ENCODE measurements at regions not wholly inside any gene's neighbourhood (a gene's known extent, or its start where the extent isn't known, plus 50 kb on each side); places are given as distances from the start of the nearest gene placed in this dataset.
"Not testable (repeated sequence)": the region's sequence is repeated elsewhere in the genome, so short reads cannot be mapped to it uniquely, and the experiment has no call there.

GRCh38 chr15:81705727-81706126 is 331.7 kb upstream of the TMC3 start:
- not testable (repeated sequence) for TF ChIP-seq CTCF, EZH2phosphoT487 (IDR thresholded peaks at IDR 0.05; ENCODE audit: low read length)

Measured in MM.1S (cell line).